IMR-90 (cell line): ENCODE measurements at regions not wholly inside any gene's neighbourhood (a gene's known extent, or its start where the extent isn't known, plus 50 kb on each side); places are given as distances from the start of the nearest gene placed in this dataset.

Experiments
- ATAC-seq: fragments of 200-7000 bp; cut with Tn5 transposase; 2 replicates; pipeline ENCODE4 v1.9.1; 2020; ENCODE audit warnings: low read depth, mild to moderate bottlenecking, moderate library complexity
- BruUV-seq: library from RNA; stranded (reverse); fragments of 400-500 nt; replicated peaks from 2 replicates; lab custom pipeline; 2021; lab: Mats Ljungman, UMichigan
- CTCF ChIA-PET: fragments of 300-600 bp; formaldehyde crosslinking; extraction: SDS; loops from one replicate; lab custom pipeline; 2021; ENCODE audit warnings: antibody characterized with exemption; lab: Yijun Ruan, JAX
- POLR2A ChIA-PET: fragments of 300-600 bp; sonication (Branson Sonifier 250); formaldehyde crosslinking; loops from one replicate; lab custom pipeline; 2022; ENCODE audit warnings: antibody characterized with exemption; ENCODE audit not compliant: unreplicated experiment; lab: Charles Lee
- DNase-seq: peaks from one replicate; pipeline ENCODE4 v3.0.0; 2013
- H2AFZ ChIP-seq: replicated peaks from 2 replicates; pipeline ENCODE3; 2013; ENCODE audit warnings: low read length, mild to moderate bottlenecking; ENCODE audit not compliant: poor library complexity
- H2AK5ac ChIP-seq: 2 replicates; pipeline ENCODE4 v1.6.1; 2013; ENCODE audit warnings: low read depth, low read length, inconsistent platforms
- H2AK9ac ChIP-seq: replicated peaks from 2 replicates; pipeline ENCODE3; 2013; ENCODE audit warnings: mild to moderate bottlenecking, low read depth, low read length, moderate library complexity; ENCODE audit not compliant: poor library complexity
- H2BK120ac ChIP-seq: 2 replicates; pipeline ENCODE4 v1.6.1; 2013; ENCODE audit warnings: low read depth, low read length, inconsistent platforms
- H2BK15ac ChIP-seq: 3 replicates; pipeline ENCODE4 v1.6.1; 2013; ENCODE audit warnings: low read depth, low read length, inconsistent platforms
- H2BK20ac ChIP-seq: 2 replicates; pipeline ENCODE4 v1.6.1; 2013; ENCODE audit warnings: low read depth, mild to moderate bottlenecking, inconsistent platforms, low read length, moderate library complexity
- H2BK5ac ChIP-seq: 2 replicates; pipeline ENCODE4 v1.6.1; 2013; ENCODE audit warnings: mild to moderate bottlenecking, low read depth, low read length, inconsistent platforms; ENCODE audit not compliant: poor library complexity, severe bottlenecking
- H3K14ac ChIP-seq: replicated peaks from 2 replicates; pipeline ENCODE4 v1.6.1; 2013; ENCODE audit warnings: low read depth, low read length, inconsistent platforms
- H3K18ac ChIP-seq: 2 replicates; pipeline ENCODE4 v1.6.1; 2013; ENCODE audit warnings: low read depth, low read length, control low read depth
- H3K23ac ChIP-seq: 2 replicates; pipeline ENCODE4 v1.6.1; 2013; ENCODE audit warnings: low read depth, low read length, inconsistent platforms
- H3K27ac ChIP-seq: 2 replicates; pipeline ENCODE4 v1.5.1; 2013; ENCODE audit warnings: mild to moderate bottlenecking, control low read depth, low read length; ENCODE audit not compliant: insufficient read depth
- H3K27me3 ChIP-seq: 2 replicates; pipeline ENCODE4 v1.6.1; 2013; ENCODE audit warnings: low read length; ENCODE audit not compliant: control insufficient read depth, insufficient read depth
- H3K36me3 ChIP-seq: 2 replicates; pipeline ENCODE4 v1.6.1; 2013; ENCODE audit warnings: low read length, mixed read lengths; ENCODE audit not compliant: control insufficient read depth, insufficient read depth
- H3K4ac ChIP-seq: 2 replicates; pipeline ENCODE4 v1.6.1; 2013; ENCODE audit warnings: low read depth, low read length, inconsistent platforms
- H3K4me1 ChIP-seq: 2 replicates; pipeline ENCODE4 v1.6.1; 2013; ENCODE audit warnings: low read length, mixed read lengths; ENCODE audit not compliant: control insufficient read depth, insufficient read depth
- H3K4me2 ChIP-seq: 2 replicates; pipeline ENCODE4 v1.6.1; 2013; ENCODE audit warnings: low read depth, mild to moderate bottlenecking, control low read depth, low read length, moderate library complexity
- H3K4me3 ChIP-seq: 2 replicates; pipeline ENCODE4 v1.5.1; 2013; ENCODE audit warnings: low read depth, mild to moderate bottlenecking, control low read depth, low read length, moderate library complexity; ENCODE audit not compliant: insufficient read depth
- H3K56ac ChIP-seq: 2 replicates; pipeline ENCODE4 v1.6.1; 2013; ENCODE audit warnings: low read length, inconsistent platforms; ENCODE audit not compliant: insufficient read depth; ENCODE audit errors: extremely low read depth
- H3K79me1 ChIP-seq, 2 experiments: 2 replicates each; pipeline ENCODE4 v1.6.1; 2013; ENCODE audit warnings: low read length in 2 of 2, inconsistent platforms in 1 of 2, low read depth in 1 of 2
- H3K9ac ChIP-seq: 2 replicates; pipeline ENCODE4 v1.6.1; 2013; ENCODE audit warnings: low read depth, low read length, control low read depth
- H3K9me1 ChIP-seq: 2 replicates; pipeline ENCODE4 v1.6.1; 2013; ENCODE audit warnings: low read length, inconsistent platforms; ENCODE audit not compliant: insufficient read depth
- H3K9me3 ChIP-seq: 2 replicates; pipeline ENCODE4 v1.6.1; 2013; ENCODE audit warnings: low read length; ENCODE audit not compliant: control insufficient read depth, insufficient read depth
- H4K20me1 ChIP-seq: 2 replicates; pipeline ENCODE4 v1.6.1; 2013; ENCODE audit warnings: low read length, inconsistent platforms; ENCODE audit not compliant: insufficient read depth
- H4K5ac ChIP-seq: 2 replicates; pipeline ENCODE4 v1.6.1; 2013; ENCODE audit warnings: mild to moderate bottlenecking, low read depth, low read length, control low read depth
- H4K8ac ChIP-seq, 2 experiments: 2 replicates each; pipeline ENCODE4 v1.6.1; 2013; ENCODE audit warnings: low read depth in 2 of 2, low read length in 2 of 2, control low read depth in 1 of 2, inconsistent platforms in 1 of 2
- H4K91ac ChIP-seq: 2 replicates; pipeline ENCODE4 v1.6.1; 2013; ENCODE audit warnings: low read depth, low read length, inconsistent platforms; ENCODE audit not compliant: insufficient read depth
- BHLHE40 ChIP-seq: fragments of 150-350 bp; IDR thresholded peaks from 2 replicates; pipeline ENCODE4 v1.6.1; 2016; ENCODE audit warnings: mild to moderate bottlenecking, low read depth, low read length
- MAFK ChIP-seq: IDR thresholded peaks from 2 replicates; pipeline ENCODE4 v1.6.1; 2012; ENCODE audit warnings: low read depth, low read length, improper control_type of control experiment
- WGBS, 2 experiments: methylation state at CpG; one replicate each; pipeline versions ENCODE4 v1.1.5 to v1.1.7; 2013; ENCODE audit warnings: missing lambda C conversion rate in 2 of 2; ENCODE audit not compliant: insufficient read length in 1 of 2; ENCODE audit errors: extremely low coverage in 2 of 2; 5-methylcytosine and 5-hydroxymethylcytosine counted together
- dilution Hi-C: fragments of 300-500 bp; cut with HindIII; formaldehyde crosslinking; loops from one replicate; pipeline ENCODE4 v1.14.3; 2018; ENCODE audit warnings: low sequenced_read_pairs; ENCODE audit not compliant: unreplicated experiment
- in situ Hi-C: fragments of 300-500 bp; cut with MboI; formaldehyde crosslinking; loops from 3 replicates; pipeline ENCODE4 v1.14.3; 2019; ENCODE audit warnings: low sequenced_read_pairs, inconsistent platforms, mixed read lengths
- intact Hi-C: fragments of 100-400 bp; cut with micrococcal nuclease; formaldehyde crosslinking; loops from 2 replicates; pipeline ENCODE4 v1.10.0; 2022

DNA sequence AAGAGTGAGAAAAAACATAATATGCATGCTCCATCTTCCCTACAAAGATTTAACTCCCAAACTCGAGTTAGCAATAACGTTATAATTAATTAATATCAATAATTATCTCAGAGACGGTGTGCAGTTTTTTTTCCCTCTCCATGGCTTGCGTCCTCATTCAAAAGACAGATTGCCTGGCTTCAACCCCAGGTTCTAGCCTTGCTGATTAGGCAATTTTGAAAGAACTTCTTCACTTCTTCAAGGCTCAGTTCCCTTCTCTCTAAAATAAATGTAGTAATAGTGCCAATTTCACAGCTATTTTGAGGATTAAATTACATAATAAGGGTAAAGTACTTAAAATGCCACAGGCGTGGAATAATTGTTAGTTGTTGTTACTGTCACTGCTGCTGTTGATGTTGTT is 876.1 kb upstream of the GBE1 start:
- TF ChIP-seq MAFK (0 out of 2 replicates have a peak, but pooled peaks have one; percentile 2), BHLHE40 (no peak)
- ATAC-seq: no peak
- Histone ChIP-seq H3K18ac (no peak overlapping the region), H3K14ac (no peak overlapping the region), H3K9me3 (peaks cover 9% of the 10 kb centered on the region), H3K36me3 (no peaks in the 10 kb centered on the region), H2BK15ac (no peak overlapping the region), H4K20me1 (no peaks in the 10 kb centered on the region), H2BK20ac (no peak overlapping the region), H3K23ac (no peak overlapping the region), H3K4ac (no peak overlapping the region), H4K91ac (no peak overlapping the region), H3K79me1 (no peaks in the 10 kb centered on the region), H3K56ac (no peak overlapping the region), H2AFZ (no peak overlapping the region), H3K9ac (no peak overlapping the region), H3K9me1 (no peaks in the 10 kb centered on the region), H2BK5ac (no peak overlapping the region), H4K8ac (no peak overlapping the region), H3K4me3 (no peak overlapping the region), H3K27me3 (no peaks in the 10 kb centered on the region), H2AK9ac (no peak overlapping the region), H4K5ac (no peak overlapping the region), H3K27ac (no peak overlapping the region), H2BK120ac (no peak overlapping the region), H3K4me2 (no peak overlapping the region), H2AK5ac (no peak overlapping the region), H3K4me1 (no peaks in the 10 kb centered on the region)
- DNase-seq: no peak
- ChIA-PET CTCF (no interaction called here), POLR2A (no interaction called here)
- intact Hi-C loops: no loop called here
- dilution Hi-C loops: no loop called here
- in situ Hi-C loops: no loop called here
- WGBS, 2 experiments: no CpG with 5 or more reads among the region's 5 CpGs
- no TSS peak for BruUV-seq
